Aorta (tissue), 5 donors: ENCODE measurements at regions not wholly inside any gene's neighbourhood (a gene's known extent, or its start where the extent isn't known, plus 50 kb on each side); places are given as distances from the start of the nearest gene placed in this dataset.
A peak's percentile ranks its signal among the peaks of the same experiment; 100 is the strongest.

Experiments used
- ATAC-seq: fragments of 200-7000 bp; cut with Tn5 transposase; one replicate; pipeline ENCODE4 v1.9.1; 2022; ENCODE audit warnings: moderate library complexity; ENCODE audit not compliant: low FRiP score
- DNase-seq, 2 donors: peaks; one replicate each; pipeline ENCODE4 v3.0.0-alpha.2; 2020
- H3K27ac ChIP-seq, 2 donors: one replicate each; pipeline ENCODE4 v1.5.1; 2013; ENCODE audit warnings: low read length in 2 of 2, mild to moderate bottlenecking in 2 of 2, moderate library complexity in 2 of 2, control low read depth in 1 of 2, inconsistent platforms in 1 of 2, low read depth in 1 of 2
- H3K27me3 ChIP-seq, 2 donors: one replicate each; pipeline ENCODE4 v1.6.1; 2013; ENCODE audit warnings: control low read depth in 1 of 2, low read length in 1 of 2, mild to moderate bottlenecking in 1 of 2, moderate library complexity in 1 of 2; ENCODE audit not compliant: insufficient read depth in 2 of 2, control insufficient read depth in 1 of 2
- H3K36me3 ChIP-seq, 2 donors: one replicate each; pipeline ENCODE4 v1.6.1; 2013; ENCODE audit warnings: control low read depth in 1 of 2, low read length in 1 of 2, mild to moderate bottlenecking in 1 of 2; ENCODE audit not compliant: insufficient read depth in 2 of 2, control insufficient read depth in 1 of 2
- H3K4me1 ChIP-seq, 2 donors: one replicate each; pipeline ENCODE4 v1.6.1; 2013; ENCODE audit warnings: low read length in 2 of 2, control low read depth in 1 of 2, mild to moderate bottlenecking in 1 of 2, moderate library complexity in 1 of 2; ENCODE audit not compliant: insufficient read depth in 2 of 2, control insufficient read depth in 1 of 2
- H3K4me3 ChIP-seq, 2 donors: one replicate each; pipeline ENCODE4 v1.5.1; 2013; ENCODE audit warnings: low read length in 2 of 2, control low read depth in 1 of 2, mild to moderate bottlenecking in 1 of 2
- H3K9me3 ChIP-seq: one replicate; pipeline ENCODE4 v1.6.1; 2013; ENCODE audit warnings: mild to moderate bottlenecking, low read length; ENCODE audit not compliant: control insufficient read depth
- WGBS, 2 donors: extraction: QIAGEN DNeasy Blood & Tissue Kit; methylation state at CpG; one replicate each; pipeline ENCODE4 v1.1.7; 2013; 5-methylcytosine and 5-hydroxymethylcytosine counted together
- intact Hi-C, 2 donors: fragments of 100-400 bp; cut with DNase I; formaldehyde crosslinking; loops; one replicate each; pipeline versions ENCODE4 v1.14.2 to v1.15.0; 2022
- donor health status: healthy with polysubstance abuse.
- donor health status: Bipolar disorder and iron deficiency.
- donor health status: DM: no; HTN: no; CAD: no.
- donor health status: DM: no; HTN: no; CAD: no.
- donor health status: DM: yes; HTN: yes; CAD: no.

- DNase-seq (no peak), ATAC-seq (no peak)
- H3K27ac ChIP-seq: no peak overlapping the region
- no peaks in the 10 kb centered on the region for H3K9me3 ChIP-seq
- H3K27me3 ChIP-seq: no peaks in the 10 kb centered on the region
- H3K4me3 ChIP-seq: no peak overlapping the region
- no peaks in the 10 kb centered on the region for H3K4me1 ChIP-seq
- intact Hi-C loops: no loop called here
- H3K36me3 ChIP-seq: no peaks in the 10 kb centered on the region
Measured at GRCh38 chr6:145009711-145010110, 724.6 kb downstream of the UTRN start.

- DNase-seq: no peak
- no peak for ATAC-seq
- H3K27me3 ChIP-seq: no peaks in the 10 kb centered on the region
- H3K4me1 ChIP-seq: no peaks in the 10 kb centered on the region
- 65 to 68% methylated on average over 5 of the region's 5 CpGs for WGBS, 2 donors
- H3K4me3 ChIP-seq: no peak overlapping the region
- intact Hi-C loops: no loop called here
- no peaks in the 10 kb centered on the region for H3K9me3 ChIP-seq
- no peak overlapping the region for H3K27ac ChIP-seq
- no peaks in the 10 kb centered on the region for H3K36me3 ChIP-seq
Measured at GRCh38 chr6:145012039-145012662, 723.2 kb downstream of the EPM2A start.

GRCh38 chr6:145015739-145016558 is 719.4 kb downstream of the EPM2A start:
- no peak overlapping the region for H3K27ac ChIP-seq
- H3K36me3 ChIP-seq: no peaks in the 10 kb centered on the region
- WGBS, 2 donors: 89 to 91% methylated on average over 2 of the region's 2 CpGs
- H3K4me3 ChIP-seq: no peak overlapping the region
- H3K4me1 ChIP-seq: no peaks in the 10 kb centered on the region
- H3K27me3 ChIP-seq: no peaks in the 10 kb centered on the region
- ATAC-seq (peak; percentile 70), DNase-seq (peak in 1 of 2 donors; percentile 52)
- intact Hi-C loops: no loop called here
- H3K9me3 ChIP-seq: no peaks in the 10 kb centered on the region

- Histone ChIP-seq H3K9me3 (no peaks in the 10 kb centered on the region), H3K4me3 (no peak overlapping the region), H3K4me1 (no peaks in the 10 kb centered on the region), H3K27ac (no peak overlapping the region), H3K27me3 (no peaks in the 10 kb centered on the region), H3K36me3 (no peaks in the 10 kb centered on the region)
- DNase-seq (no peak), ATAC-seq (no peak)
- intact Hi-C loops: no loop called here
Measured at GRCh38 chr6:145017051-145017450, 718.3 kb downstream of the EPM2A start.

GRCh38 chr6:145017516-145017915 is 717.8 kb downstream of the EPM2A start:
- H3K4me1 ChIP-seq: no peaks in the 10 kb centered on the region
- intact Hi-C loops: no loop called here
- WGBS, 2 donors: 73 to 97% methylated on average over 4 of the region's 4 CpGs
- H3K4me3 ChIP-seq: no peak overlapping the region
- no peaks in the 10 kb centered on the region for H3K27me3 ChIP-seq
- no peak for DNase-seq
- H3K36me3 ChIP-seq: no peaks in the 10 kb centered on the region
- no peak overlapping the region for H3K27ac ChIP-seq
- H3K9me3 ChIP-seq: no peaks in the 10 kb centered on the region
- no peak for ATAC-seq

GRCh38 chr6:145018027-145018426 is 717.3 kb downstream of the EPM2A start:
- H3K27ac ChIP-seq: no peak overlapping the region
- no peaks in the 10 kb centered on the region for H3K9me3 ChIP-seq
- intact Hi-C loops: no loop called here
- H3K36me3 ChIP-seq: no peaks in the 10 kb centered on the region
- ATAC-seq: no peak
- H3K4me1 ChIP-seq: no peaks in the 10 kb centered on the region
- no peak overlapping the region for H3K4me3 ChIP-seq
- H3K27me3 ChIP-seq: no peaks in the 10 kb centered on the region
- DNase-seq: no peak
- 96 to 98% methylated on average over 3 of the region's 3 CpGs for WGBS, 2 donors

GRCh38 chr6:145020114-145020513 is 715.2 kb downstream of the EPM2A start:
- 95 to 96% methylated on average over 2 of the region's 2 CpGs for WGBS, 2 donors
- intact Hi-C loops: no loop called here
- ATAC-seq (no peak), DNase-seq (no peak)
- Histone ChIP-seq H3K27ac (no peak overlapping the region), H3K4me1 (no peaks in the 10 kb centered on the region), H3K36me3 (no peaks in the 10 kb centered on the region), H3K27me3 (no peaks in the 10 kb centered on the region), H3K9me3 (no peaks in the 10 kb centered on the region), H3K4me3 (no peak overlapping the region)

- intact Hi-C loops: no loop called here
- WGBS, 2 donors: 99 to 100% methylated on average over 1 of the region's 1 CpG
Measured at GRCh38 chr6:145020543-145020942, 714.8 kb downstream of the EPM2A start.

GRCh38 chr6:145022199-145022796 is 713.0 kb downstream of the EPM2A start:
- Histone ChIP-seq H3K36me3 (no peaks in the 10 kb centered on the region), H3K27me3 (no peaks in the 10 kb centered on the region), H3K27ac (no peak overlapping the region), H3K4me1 (no peaks in the 10 kb centered on the region), H3K4me3 (no peak overlapping the region), H3K9me3 (no peaks in the 10 kb centered on the region)
- intact Hi-C loops: no loop called here
- DNase-seq (no peak), ATAC-seq (no peak)
- 80 to 81% methylated on average over 3 of the region's 3 CpGs for WGBS, 2 donors

More at GRCh38 chr6:145020543-145020942, 714.8 kb downstream of the EPM2A start:
- DNase-seq: no peak
- Histone ChIP-seq H3K4me1 (no peaks in the 10 kb centered on the region), H3K4me3 (no peak overlapping the region), H3K9me3 (no peaks in the 10 kb centered on the region), H3K27me3 (no peaks in the 10 kb centered on the region), H3K36me3 (no peaks in the 10 kb centered on the region), H3K27ac (no peak overlapping the region)
- ATAC-seq: no peak
